ENCODE measurements at regions not wholly inside any gene's neighbourhood (a gene's known extent, or its start where the extent isn't known, plus 50 kb on each side); places are given as distances from the start of the nearest gene placed in this dataset.

- no peaks in the 10 kb centered on the region for H3K4me1 Mint-ChIP-seq
- no peaks in the 10 kb centered on the region for H3K36me3 ChIP-seq (ENCODE audit: control insufficient read depth, insufficient read depth, low read length)
- no peak overlapping the region for H3K27ac Mint-ChIP-seq
- 74% methylated on average over 2 to 3 of the region's 3 CpGs for WGBS, 2 experiments (ENCODE audit: insufficient coverage in 1 of 2, insufficient read length in 1 of 2)
- no peaks in the 10 kb centered on the region for H3K9me3 ChIP-seq (ENCODE audit: control insufficient read depth, low read length)
- H3K9ac ChIP-seq (ENCODE audit: extremely low read depth, low read length, poor library complexity, severe bottlenecking): no peak overlapping the region
- no peaks in the 10 kb centered on the region for H3K9me3 Mint-ChIP-seq
- no peak for TF ChIP-seq CTCF (conservative IDR thresholded peaks at IDR 0.05)
- DNase-seq: no peak
- no peaks in the 10 kb centered on the region for H3K27me3 Mint-ChIP-seq (ENCODE audit: insufficient read depth)
- no peak overlapping the region for H3K4me3 Mint-ChIP-seq
- no peaks in the 10 kb centered on the region for H3K27me3 ChIP-seq (ENCODE audit: control insufficient read depth, insufficient read depth, low read length, poor library complexity, severe bottlenecking)
- no peak overlapping the region for H3K27ac ChIP-seq (ENCODE audit: low read depth, low read length)
- H3K4me3 ChIP-seq (ENCODE audit: low read length): no peak overlapping the region
- H3K4me1 ChIP-seq (ENCODE audit: control insufficient read depth, insufficient read depth, low read length): no peaks in the 10 kb centered on the region
- H3K36me3 Mint-ChIP-seq (ENCODE audit: low read depth): no peaks in the 10 kb centered on the region
These were observed 2127.3 kb upstream of the WWC1 start for GRCh38 chr5:166163996-166164610.

GRCh38 chr5:166165596-166165995, 2125.8 kb upstream of the WWC1 start:
- no peak for TF ChIP-seq CTCF (conservative IDR thresholded peaks at IDR 0.05)
- WGBS, 2 experiments (ENCODE audit: insufficient coverage in 1 of 2, insufficient read length in 1 of 2): 57 to 76% methylated on average over 4 of the region's 4 CpGs
- H3K4me3 Mint-ChIP-seq: no peak overlapping the region
- H3K27ac Mint-ChIP-seq: no peak overlapping the region
- Histone ChIP-seq H3K27ac (ENCODE audit: low read depth, low read length) (peak overlapping the region; percentile 69), H3K9me3 (ENCODE audit: control insufficient read depth, low read length) (no peaks in the 10 kb centered on the region), H3K4me1 (ENCODE audit: control insufficient read depth, insufficient read depth, low read length) (no peaks in the 10 kb centered on the region), H3K9ac (ENCODE audit: extremely low read depth, low read length, poor library complexity, severe bottlenecking) (no peak overlapping the region), H3K4me3 (ENCODE audit: low read length) (no peak overlapping the region), H3K36me3 (ENCODE audit: control insufficient read depth, insufficient read depth, low read length) (no peaks in the 10 kb centered on the region), H3K27me3 (ENCODE audit: control insufficient read depth, insufficient read depth, low read length, poor library complexity, severe bottlenecking) (no peaks in the 10 kb centered on the region)
- DNase-seq: peak; percentile 71
- H3K27me3 Mint-ChIP-seq (ENCODE audit: insufficient read depth): no peaks in the 10 kb centered on the region
- no peaks in the 10 kb centered on the region for H3K9me3 Mint-ChIP-seq
- no peaks in the 10 kb centered on the region for H3K36me3 Mint-ChIP-seq (ENCODE audit: low read depth)
- no peaks in the 10 kb centered on the region for H3K4me1 Mint-ChIP-seq

GRCh38 chr5:166166071-166166470, 2125.4 kb upstream of the WWC1 start:
- peak overlapping the region; percentile 69 for H3K27ac ChIP-seq (ENCODE audit: low read depth, low read length)
- no peak overlapping the region for H3K9ac ChIP-seq (ENCODE audit: extremely low read depth, low read length, poor library complexity, severe bottlenecking)
- Mint-ChIP-seq H3K4me1 (no peaks in the 10 kb centered on the region), H3K27me3 (ENCODE audit: insufficient read depth) (no peaks in the 10 kb centered on the region), H3K9me3 (no peaks in the 10 kb centered on the region), H3K36me3 (ENCODE audit: low read depth) (no peaks in the 10 kb centered on the region), H3K27ac (no peak overlapping the region), H3K4me3 (no peak overlapping the region)
- H3K36me3 ChIP-seq (ENCODE audit: control insufficient read depth, insufficient read depth, low read length): no peaks in the 10 kb centered on the region
- H3K27me3 ChIP-seq (ENCODE audit: control insufficient read depth, insufficient read depth, low read length, poor library complexity, severe bottlenecking): no peaks in the 10 kb centered on the region
- H3K4me1 ChIP-seq (ENCODE audit: control insufficient read depth, insufficient read depth, low read length): no peaks in the 10 kb centered on the region
- H3K4me3 ChIP-seq (ENCODE audit: low read length): no peak overlapping the region
- DNase-seq: no peak
- WGBS, 2 experiments (ENCODE audit: insufficient coverage in 1 of 2, insufficient read length in 1 of 2): 24 to 64% methylated on average over 2 to 5 of the region's 5 CpGs
- H3K9me3 ChIP-seq (ENCODE audit: control insufficient read depth, low read length): no peaks in the 10 kb centered on the region
- no peak for TF ChIP-seq CTCF (conservative IDR thresholded peaks at IDR 0.05)

Measured in endodermal cell (in vitro differentiated cells).